ENCODE measurements at regions not wholly inside any gene's neighbourhood (a gene's known extent, or its start where the extent isn't known, plus 50 kb on each side); places are given as distances from the start of the nearest gene placed in this dataset.

- Histone ChIP-seq H3K27me3 (no peaks in the 10 kb centered on the region), H3K4me1 (no peaks in the 10 kb centered on the region), H3K36me3 (no peaks in the 10 kb centered on the region), H3K9me3 (no peaks in the 10 kb centered on the region), H3K27ac (no peak overlapping the region), H3K4me3 (no peak overlapping the region)
- no peak for DNase-seq
- intact Hi-C loops (cut with DNase I; ENCODE audit: low total_unique reads) = no loop called here
- TF ChIP-seq, protein P1, sequence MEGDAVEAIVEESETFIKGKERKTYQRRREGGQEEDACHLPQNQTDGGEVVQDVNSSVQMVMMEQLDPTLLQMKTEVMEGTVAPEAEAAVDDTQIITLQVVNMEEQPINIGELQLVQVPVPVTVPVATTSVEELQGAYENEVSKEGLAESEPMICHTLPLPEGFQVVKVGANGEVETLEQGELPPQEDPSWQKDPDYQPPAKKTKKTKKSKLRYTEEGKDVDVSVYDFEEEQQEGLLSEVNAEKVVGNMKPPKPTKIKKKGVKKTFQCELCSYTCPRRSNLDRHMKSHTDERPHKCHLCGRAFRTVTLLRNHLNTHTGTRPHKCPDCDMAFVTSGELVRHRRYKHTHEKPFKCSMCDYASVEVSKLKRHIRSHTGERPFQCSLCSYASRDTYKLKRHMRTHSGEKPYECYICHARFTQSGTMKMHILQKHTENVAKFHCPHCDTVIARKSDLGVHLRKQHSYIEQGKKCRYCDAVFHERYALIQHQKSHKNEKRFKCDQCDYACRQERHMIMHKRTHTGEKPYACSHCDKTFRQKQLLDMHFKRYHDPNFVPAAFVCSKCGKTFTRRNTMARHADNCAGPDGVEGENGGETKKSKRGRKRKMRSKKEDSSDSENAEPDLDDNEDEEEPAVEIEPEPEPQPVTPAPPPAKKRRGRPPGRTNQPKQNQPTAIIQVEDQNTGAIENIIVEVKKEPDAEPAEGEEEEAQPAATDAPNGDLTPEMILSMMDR (IDR thresholded peaks at IDR 0.05) = no peak
- no peak for TF ChIP-seq POLR2A (IDR thresholded peaks at IDR 0.05)
These were observed 861.1 kb upstream of the ADAMTS5 start for GRCh38 chr21:27827972-27828371.

- H3K27me3 ChIP-seq = no peaks in the 10 kb centered on the region
- no peaks in the 10 kb centered on the region for H3K9me3 ChIP-seq
- no peaks in the 10 kb centered on the region for H3K36me3 ChIP-seq
- no peak for DNase-seq
- no peak overlapping the region for H3K4me3 ChIP-seq
- intact Hi-C loops (cut with DNase I; ENCODE audit: low total_unique reads) = no loop called here
- H3K27ac ChIP-seq = no peak overlapping the region
- no peaks in the 10 kb centered on the region for H3K4me1 ChIP-seq
- TF ChIP-seq, protein P1 (IDR thresholded peaks at IDR 0.05) = no peak
- TF ChIP-seq POLR2A (IDR thresholded peaks at IDR 0.05) = no peak
These were observed 858.1 kb upstream of the ADAMTS5 start for GRCh38 chr21:27825035-27825434.

DNA sequence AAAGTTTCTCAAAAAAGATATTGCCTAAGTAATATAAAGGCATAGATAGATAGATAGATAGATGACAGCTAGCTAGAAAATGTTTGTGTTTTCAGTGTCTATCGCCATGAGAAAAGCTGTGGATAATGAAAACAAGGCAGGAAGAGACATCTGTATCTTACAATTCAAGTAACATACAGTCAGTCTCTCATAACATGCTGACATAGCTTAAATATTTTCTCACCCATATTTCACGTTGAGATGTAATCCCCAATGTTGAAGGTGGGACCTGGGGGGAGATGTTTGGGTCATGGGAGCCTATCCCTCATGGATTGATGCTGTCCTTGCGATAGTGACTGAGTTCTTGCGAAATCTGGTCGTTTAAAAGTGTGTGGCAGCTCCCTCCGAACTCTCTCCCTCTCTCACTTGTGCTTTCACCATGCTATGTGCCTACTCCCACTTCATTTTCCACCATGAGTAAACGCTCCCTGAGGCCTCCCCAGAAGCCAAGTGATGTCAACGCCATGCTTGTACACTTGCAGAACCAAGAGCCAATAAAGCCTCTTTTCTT, 856.8 kb upstream of the ADAMTS5 start:
- intact Hi-C loops (cut with DNase I; ENCODE audit: low total_unique reads) = no loop called here
- no peaks in the 10 kb centered on the region for H3K36me3 ChIP-seq
- H3K9me3 ChIP-seq = no peaks in the 10 kb centered on the region
- TF ChIP-seq, protein P1 (IDR thresholded peaks at IDR 0.05) = no peak
- TF ChIP-seq POLR2A (IDR thresholded peaks at IDR 0.05) = no peak
- H3K4me1 ChIP-seq = no peaks in the 10 kb centered on the region
- no peak for DNase-seq
- no peak overlapping the region for H3K4me3 ChIP-seq
- H3K27ac ChIP-seq = no peak overlapping the region
- H3K27me3 ChIP-seq = no peaks in the 10 kb centered on the region

DNA sequence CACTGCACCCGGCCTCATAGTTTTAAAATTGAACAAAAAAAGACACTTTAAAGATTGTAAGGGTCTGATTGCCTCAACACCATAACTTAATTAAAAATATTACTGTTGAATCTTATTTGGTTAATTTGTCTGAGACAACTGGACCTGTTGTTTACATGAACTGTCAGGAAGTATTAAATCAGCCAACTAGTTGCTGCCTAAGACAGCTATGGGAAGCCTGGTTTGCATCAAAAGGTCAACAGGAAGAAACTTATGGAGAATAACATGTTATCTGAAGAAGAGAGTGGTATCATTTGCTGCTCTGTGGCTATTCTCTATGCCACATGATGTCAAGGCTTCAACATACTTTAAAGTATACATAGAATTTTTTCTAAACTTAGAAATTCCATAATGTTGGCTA, 853.5 kb upstream of the ADAMTS5 start:
- H3K27ac ChIP-seq = peak overlapping the region; percentile 74 to 92
- TF ChIP-seq, protein P1 (IDR thresholded peaks at IDR 0.05) = no peak
- no peak for TF ChIP-seq POLR2A (IDR thresholded peaks at IDR 0.05)
- H3K4me3 ChIP-seq = no peak overlapping the region
- H3K36me3 ChIP-seq = no peaks in the 10 kb centered on the region
- no peaks in the 10 kb centered on the region for H3K4me1 ChIP-seq
- intact Hi-C loops (cut with DNase I; ENCODE audit: low total_unique reads) = no loop called here
- no peak for DNase-seq
- H3K9me3 ChIP-seq = no peaks in the 10 kb centered on the region
- H3K27me3 ChIP-seq = no peaks in the 10 kb centered on the region

- TF ChIP-seq POLR2A (IDR thresholded peaks at IDR 0.05) = no peak
- TF ChIP-seq, protein P1 (IDR thresholded peaks at IDR 0.05) = no peak
- DNase-seq = no peak
- no peaks in the 10 kb centered on the region for H3K36me3 ChIP-seq
- no peaks in the 10 kb centered on the region for H3K4me1 ChIP-seq
- no peak overlapping the region for H3K4me3 ChIP-seq
- peak overlapping the region; percentile 74 to 92 for H3K27ac ChIP-seq
- no peaks in the 10 kb centered on the region for H3K9me3 ChIP-seq
- H3K27me3 ChIP-seq = no peaks in the 10 kb centered on the region
- intact Hi-C loops (cut with DNase I; ENCODE audit: low total_unique reads) = no loop called here
These were observed 852.4 kb upstream of the ADAMTS5 start for GRCh38 chr21:27819299-27819698.

Data from uterus (tissue), 3 donors.